ENCODE measurements at regions not wholly inside any gene's neighbourhood (a gene's known extent, or its start where the extent isn't known, plus 50 kb on each side); places are given as distances from the start of the nearest gene placed in this dataset.

GRCh38 chr22:48453751-48454485, 1373.8 kb downstream of the BRD1 start:
- ChIA-PET POLR2A (no interaction called here), CTCF (no interaction called here)
- no peaks in the 10 kb centered on the region for H3K36me3 ChIP-seq (ENCODE audit: control insufficient read depth, insufficient read depth, low read length)
- no peak overlapping the region for H3K4me3 ChIP-seq (ENCODE audit: low read depth, low read length)
- no peak for DNase-seq (ENCODE audit: low read depth)
- H3K27me3 ChIP-seq (ENCODE audit: control insufficient read depth, insufficient read depth, low read length) = no peaks in the 10 kb centered on the region
- TF ChIP-seq CTCF (IDR thresholded peaks at IDR 0.05; ENCODE audit: insufficient read depth, low read depth, low read length) = no peak

DNA sequence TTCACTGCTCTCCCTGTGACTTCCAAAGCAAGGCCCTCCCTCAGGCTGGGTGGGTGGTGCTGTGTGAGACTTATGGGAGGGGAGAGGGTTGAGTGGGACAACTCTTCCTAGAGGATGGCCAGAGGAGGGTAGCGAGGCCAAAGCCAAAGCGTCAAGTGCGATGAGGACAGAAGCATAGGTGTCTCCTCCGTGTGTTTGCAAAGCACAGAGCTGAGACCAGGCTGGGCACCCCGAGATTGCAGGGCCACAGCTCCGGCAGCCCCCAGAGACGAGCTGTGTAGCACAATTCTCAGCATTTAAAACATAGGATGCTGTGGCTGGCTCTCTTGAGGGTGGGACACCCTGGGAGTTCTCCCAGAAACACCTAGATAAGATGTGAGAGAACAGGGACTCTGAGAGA, 1374.5 kb downstream of the BRD1 start:
- POLR2A ChIA-PET = no interaction called here
- TF ChIP-seq CTCF (IDR thresholded peaks at IDR 0.05; ENCODE audit: insufficient read depth, low read depth, low read length) = no peak
- CTCF ChIA-PET = no interaction called here

GRCh38 chr22:48452766-48453165, 1374.9 kb downstream of the BRD1 start:
- DNase-seq (ENCODE audit: low read depth) = no peak
- Histone ChIP-seq H3K4me3 (ENCODE audit: low read depth, low read length) (no peak overlapping the region), H3K36me3 (ENCODE audit: control insufficient read depth, insufficient read depth, low read length) (no peaks in the 10 kb centered on the region), H3K27me3 (ENCODE audit: control insufficient read depth, insufficient read depth, low read length) (no peaks in the 10 kb centered on the region)
- CTCF ChIA-PET = no interaction called here
- TF ChIP-seq CTCF (IDR thresholded peaks at IDR 0.05; ENCODE audit: insufficient read depth, low read depth, low read length) = no peak
- POLR2A ChIA-PET = no interaction called here

More for the DNA sequence above, 1374.5 kb downstream of the BRD1 start:
- H3K36me3 ChIP-seq (ENCODE audit: control insufficient read depth, insufficient read depth, low read length) = no peaks in the 10 kb centered on the region
- H3K27me3 ChIP-seq (ENCODE audit: control insufficient read depth, insufficient read depth, low read length) = no peaks in the 10 kb centered on the region
- no peak for DNase-seq (ENCODE audit: low read depth)
- H3K4me3 ChIP-seq (ENCODE audit: low read depth, low read length) = no peak overlapping the region

- TF ChIP-seq CTCF (IDR thresholded peaks at IDR 0.05; ENCODE audit: insufficient read depth, low read depth, low read length) = no peak
- H3K27me3 ChIP-seq (ENCODE audit: control insufficient read depth, insufficient read depth, low read length) = no peaks in the 10 kb centered on the region
- no peak for DNase-seq (ENCODE audit: low read depth)
- H3K36me3 ChIP-seq (ENCODE audit: control insufficient read depth, insufficient read depth, low read length) = no peaks in the 10 kb centered on the region
- ChIA-PET POLR2A (no interaction called here), CTCF (no interaction called here)
- no peak overlapping the region for H3K4me3 ChIP-seq (ENCODE audit: low read depth, low read length)
Measured at GRCh38 chr22:48451891-48452290, 1375.8 kb downstream of the BRD1 start.

DNA sequence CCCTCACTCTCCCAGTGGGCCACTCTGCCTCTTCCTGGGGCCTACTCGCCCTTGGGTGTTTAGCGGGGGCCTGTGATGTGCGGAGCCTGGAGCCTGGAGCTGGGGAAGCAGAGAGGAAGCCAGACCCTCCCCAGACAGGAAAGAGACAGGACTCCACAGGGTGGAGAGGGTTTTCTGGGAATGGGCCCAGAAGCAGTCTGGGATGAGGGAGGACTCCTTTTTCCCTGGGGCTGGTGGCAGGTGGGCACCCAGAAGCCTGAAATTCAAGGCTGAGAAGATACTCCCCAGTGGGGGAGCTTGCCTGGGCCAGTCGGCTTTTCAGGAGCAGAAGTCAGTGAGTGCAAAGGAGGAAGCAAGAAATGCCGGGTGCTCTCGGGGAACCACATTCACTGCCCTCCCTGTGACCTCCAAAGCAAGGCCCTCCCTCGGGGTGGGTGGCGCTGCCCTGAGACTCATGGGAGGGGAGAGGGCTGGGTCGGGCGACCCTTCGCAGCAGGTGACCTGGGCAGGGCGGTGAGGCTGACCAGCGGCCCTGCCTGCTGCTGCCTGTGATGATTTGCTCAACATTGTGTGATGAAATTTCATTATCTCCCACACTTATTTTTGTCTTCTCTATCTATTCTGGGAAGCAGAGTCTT, 1377.4 kb downstream of the BRD1 start:
- ChIA-PET CTCF (no interaction called here), POLR2A (no interaction called here)
- no peaks in the 10 kb centered on the region for H3K27me3 ChIP-seq (ENCODE audit: control insufficient read depth, insufficient read depth, low read length)
- no peaks in the 10 kb centered on the region for H3K36me3 ChIP-seq (ENCODE audit: control insufficient read depth, insufficient read depth, low read length)
- no peak overlapping the region for H3K4me3 ChIP-seq (ENCODE audit: low read depth, low read length)
- no peak for DNase-seq (ENCODE audit: low read depth)
- TF ChIP-seq CTCF (IDR thresholded peaks at IDR 0.05; ENCODE audit: insufficient read depth, low read depth, low read length) = no peak

Measured in BJ (cell line).